HEK293 (cell line): ENCODE measurements at regions not wholly inside any gene's neighbourhood (a gene's known extent, or its start where the extent isn't known, plus 50 kb on each side); places are given as distances from the start of the nearest gene placed in this dataset.

Experiments
- YY1 ChIP-seq: fragments of 450-650 bp; formaldehyde crosslinking; IDR thresholded peaks from 2 replicates; pipeline ENCODE4 v1.5.1; 2018; ENCODE audit warnings: missing biosample characterization, missing genetic modification characterization
- TF ChIP-seq, protein P1 (sequence below): fragments of 450-650 bp; formaldehyde crosslinking; IDR thresholded peaks from 2 replicates; pipeline ENCODE4 v1.5.1; 2016; ENCODE audit warnings: missing biosample characterization, missing genetic modification characterization
- TF ChIP-seq, protein P2 (sequence below): fragments of 450-650 bp; formaldehyde crosslinking; IDR thresholded peaks from 2 replicates; pipeline ENCODE4 v1.5.1; 2017; ENCODE audit warnings: missing biosample characterization, missing genetic modification characterization
- TF ChIP-seq, protein P3 (sequence below): fragments of 450-650 bp; formaldehyde crosslinking; IDR thresholded peaks from 2 replicates; pipeline ENCODE4 v1.5.1; 2016; ENCODE audit warnings: missing biosample characterization, missing genetic modification characterization, low read depth

DNA sequence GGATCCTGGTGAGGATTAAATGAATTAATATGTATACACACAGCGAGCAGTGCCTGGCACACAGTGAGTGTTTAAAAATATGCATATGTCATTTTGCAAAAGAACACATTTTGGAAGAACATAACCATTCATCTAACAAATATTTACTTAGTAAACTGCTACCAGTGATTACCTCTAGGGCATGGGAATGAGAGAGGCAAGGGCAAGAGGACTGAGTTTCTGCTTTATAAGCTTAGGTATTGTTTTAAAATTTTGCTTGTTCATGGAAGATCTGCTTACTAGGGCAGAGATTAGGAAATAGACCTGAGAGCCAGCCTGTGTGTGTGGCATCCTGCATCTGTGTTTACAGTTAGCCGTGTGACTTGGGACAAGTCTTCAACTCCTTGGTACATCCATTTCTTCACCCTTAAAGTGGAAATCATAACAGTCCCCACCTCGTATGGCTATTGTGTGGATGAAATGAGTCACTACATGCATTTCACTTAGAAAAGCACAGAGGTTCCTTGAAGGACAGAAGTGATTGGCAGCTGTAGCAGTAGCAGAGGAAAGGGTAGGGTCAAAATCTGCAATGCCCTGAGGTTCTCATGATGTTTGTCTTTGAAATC lies 198.5 kb upstream of the FMN2 start:
- TF ChIP-seq, protein P1, sequence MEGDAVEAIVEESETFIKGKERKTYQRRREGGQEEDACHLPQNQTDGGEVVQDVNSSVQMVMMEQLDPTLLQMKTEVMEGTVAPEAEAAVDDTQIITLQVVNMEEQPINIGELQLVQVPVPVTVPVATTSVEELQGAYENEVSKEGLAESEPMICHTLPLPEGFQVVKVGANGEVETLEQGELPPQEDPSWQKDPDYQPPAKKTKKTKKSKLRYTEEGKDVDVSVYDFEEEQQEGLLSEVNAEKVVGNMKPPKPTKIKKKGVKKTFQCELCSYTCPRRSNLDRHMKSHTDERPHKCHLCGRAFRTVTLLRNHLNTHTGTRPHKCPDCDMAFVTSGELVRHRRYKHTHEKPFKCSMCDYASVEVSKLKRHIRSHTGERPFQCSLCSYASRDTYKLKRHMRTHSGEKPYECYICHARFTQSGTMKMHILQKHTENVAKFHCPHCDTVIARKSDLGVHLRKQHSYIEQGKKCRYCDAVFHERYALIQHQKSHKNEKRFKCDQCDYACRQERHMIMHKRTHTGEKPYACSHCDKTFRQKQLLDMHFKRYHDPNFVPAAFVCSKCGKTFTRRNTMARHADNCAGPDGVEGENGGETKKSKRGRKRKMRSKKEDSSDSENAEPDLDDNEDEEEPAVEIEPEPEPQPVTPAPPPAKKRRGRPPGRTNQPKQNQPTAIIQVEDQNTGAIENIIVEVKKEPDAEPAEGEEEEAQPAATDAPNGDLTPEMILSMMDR = no peak; the same call in 1 of the 2 replicates
- TF ChIP-seq, protein P2, sequence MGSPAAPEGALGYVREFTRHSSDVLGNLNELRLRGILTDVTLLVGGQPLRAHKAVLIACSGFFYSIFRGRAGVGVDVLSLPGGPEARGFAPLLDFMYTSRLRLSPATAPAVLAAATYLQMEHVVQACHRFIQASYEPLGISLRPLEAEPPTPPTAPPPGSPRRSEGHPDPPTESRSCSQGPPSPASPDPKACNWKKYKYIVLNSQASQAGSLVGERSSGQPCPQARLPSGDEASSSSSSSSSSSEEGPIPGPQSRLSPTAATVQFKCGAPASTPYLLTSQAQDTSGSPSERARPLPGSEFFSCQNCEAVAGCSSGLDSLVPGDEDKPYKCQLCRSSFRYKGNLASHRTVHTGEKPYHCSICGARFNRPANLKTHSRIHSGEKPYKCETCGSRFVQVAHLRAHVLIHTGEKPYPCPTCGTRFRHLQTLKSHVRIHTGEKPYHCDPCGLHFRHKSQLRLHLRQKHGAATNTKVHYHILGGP (tag by site-specific recombination) = no peak
- TF ChIP-seq, protein P3, sequence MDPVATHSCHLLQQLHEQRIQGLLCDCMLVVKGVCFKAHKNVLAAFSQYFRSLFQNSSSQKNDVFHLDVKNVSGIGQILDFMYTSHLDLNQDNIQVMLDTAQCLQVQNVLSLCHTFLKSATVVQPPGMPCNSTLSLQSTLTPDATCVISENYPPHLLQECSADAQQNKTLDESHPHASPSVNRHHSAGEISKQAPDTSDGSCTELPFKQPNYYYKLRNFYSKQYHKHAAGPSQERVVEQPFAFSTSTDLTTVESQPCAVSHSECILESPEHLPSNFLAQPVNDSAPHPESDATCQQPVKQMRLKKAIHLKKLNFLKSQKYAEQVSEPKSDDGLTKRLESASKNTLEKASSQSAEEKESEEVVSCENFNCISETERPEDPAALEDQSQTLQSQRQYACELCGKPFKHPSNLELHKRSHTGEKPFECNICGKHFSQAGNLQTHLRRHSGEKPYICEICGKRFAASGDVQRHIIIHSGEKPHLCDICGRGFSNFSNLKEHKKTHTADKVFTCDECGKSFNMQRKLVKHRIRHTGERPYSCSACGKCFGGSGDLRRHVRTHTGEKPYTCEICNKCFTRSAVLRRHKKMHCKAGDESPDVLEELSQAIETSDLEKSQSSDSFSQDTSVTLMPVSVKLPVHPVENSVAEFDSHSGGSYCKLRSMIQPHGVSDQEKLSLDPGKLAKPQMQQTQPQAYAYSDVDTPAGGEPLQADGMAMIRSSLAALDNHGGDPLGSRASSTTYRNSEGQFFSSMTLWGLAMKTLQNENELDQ (tag by site-specific recombination) = no peak
- no peak for TF ChIP-seq YY1 (tag by site-specific recombination)
